ENCODE measurements at regions not wholly inside any gene's neighbourhood (a gene's known extent, or its start where the extent isn't known, plus 50 kb on each side); places are given as distances from the start of the nearest gene placed in this dataset.

- TF ChIP-seq REST (IDR thresholded peaks at IDR 0.05; ENCODE audit: low read depth, low read length): no peak
- TF ChIP-seq GATA2 (CRISPR knock-in tag; IDR thresholded peaks at IDR 0.05): no peak
- TF ChIP-seq ELF1 (IDR thresholded peaks at IDR 0.05): no peak
- TF ChIP-seq EP300 (IDR thresholded peaks at IDR 0.05; ENCODE audit: borderline replicate concordance in 1 of 2, low read depth in 1 of 2, low read length in 1 of 2): no peak
- TF ChIP-seq FOXJ3 (CRISPR knock-in tag; IDR thresholded peaks at IDR 0.05): no peak
- no peak for TF ChIP-seq FOXM1 (IDR thresholded peaks at IDR 0.05; ENCODE audit: low read depth)
- TF ChIP-seq YY1 (IDR thresholded peaks at IDR 0.05; ENCODE audit: low read depth): no peak
- no peak for TF ChIP-seq TAF1 (IDR thresholded peaks at IDR 0.05; ENCODE audit: borderline replicate concordance, low read depth, low read length)
- no peak for TF ChIP-seq RAD21 (IDR thresholded peaks at IDR 0.05; ENCODE audit: low read length)
- TF ChIP-seq, protein P1, sequence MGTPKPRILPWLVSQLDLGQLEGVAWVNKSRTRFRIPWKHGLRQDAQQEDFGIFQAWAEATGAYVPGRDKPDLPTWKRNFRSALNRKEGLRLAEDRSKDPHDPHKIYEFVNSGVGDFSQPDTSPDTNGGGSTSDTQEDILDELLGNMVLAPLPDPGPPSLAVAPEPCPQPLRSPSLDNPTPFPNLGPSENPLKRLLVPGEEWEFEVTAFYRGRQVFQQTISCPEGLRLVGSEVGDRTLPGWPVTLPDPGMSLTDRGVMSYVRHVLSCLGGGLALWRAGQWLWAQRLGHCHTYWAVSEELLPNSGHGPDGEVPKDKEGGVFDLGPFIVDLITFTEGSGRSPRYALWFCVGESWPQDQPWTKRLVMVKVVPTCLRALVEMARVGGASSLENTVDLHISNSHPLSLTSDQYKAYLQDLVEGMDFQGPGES (IDR thresholded peaks at IDR 0.05; ENCODE audit: low read depth, low read length): no peak
These were observed 195.0 kb downstream of the MYCN start (continued) for GRCh38 chr2:16135196-16135912.

DNA sequence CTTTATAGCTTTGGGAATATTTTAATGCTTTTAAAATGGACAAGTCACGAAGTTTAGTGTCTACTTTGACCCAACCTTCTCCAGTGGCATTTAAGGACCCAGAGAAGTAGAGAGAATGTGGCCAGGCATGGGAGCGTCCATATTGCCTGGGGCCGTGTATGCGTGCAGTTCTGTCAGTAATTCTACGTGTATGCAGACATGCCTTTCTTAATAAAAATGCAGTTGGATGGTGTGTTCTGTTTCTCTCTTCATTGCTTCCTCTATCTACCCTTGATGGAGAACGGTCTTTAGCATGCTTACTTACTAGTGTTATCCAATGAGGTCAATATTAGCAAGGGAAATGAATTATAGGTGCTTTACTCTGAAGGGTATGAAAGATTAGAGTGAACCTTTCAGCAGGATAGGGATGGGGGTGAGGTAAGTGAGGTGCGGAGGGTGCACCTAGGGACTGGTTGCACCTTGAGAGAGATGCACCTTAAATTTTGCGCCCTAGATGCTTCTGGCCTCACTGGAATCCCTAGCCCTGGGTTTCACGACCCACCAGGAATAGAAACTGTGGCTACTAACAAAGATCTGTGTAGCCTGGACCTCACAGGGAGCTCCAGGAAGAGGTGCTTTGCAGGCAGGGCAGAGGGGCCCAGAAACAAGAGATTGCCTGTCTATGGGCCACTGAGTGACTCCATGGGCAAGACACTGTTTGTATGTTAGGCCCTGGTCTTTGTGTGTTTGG is 194.3 kb downstream of the MYCN start:
- Histone ChIP-seq H3K4me3 (ENCODE audit: low read depth in 2 of 2, low read length in 1 of 2) (no peak overlapping the region), H3K36me3 (replicated peaks in 1 of 2; ENCODE audit: control insufficient read depth in 1 of 2, insufficient read depth in 2 of 2, low read length in 1 of 2) (no peaks in the 10 kb centered on the region), H3K79me2 (ENCODE audit: insufficient read depth) (no peaks in the 10 kb centered on the region), H2AFZ (ENCODE audit: low read depth) (no peak overlapping the region), H3K27ac (ENCODE audit: low read depth in 2 of 2, low read length in 1 of 2) (no peak overlapping the region), H3K4me1 (ENCODE audit: control insufficient read depth in 1 of 2, insufficient read depth in 2 of 2, low read depth in 1 of 2, low read length in 1 of 2) (no peaks in the 10 kb centered on the region), H3K9ac (no peak overlapping the region), H3K27me3 (ENCODE audit: insufficient read depth) (no peaks in the 10 kb centered on the region), H3K9me2 (no peaks in the 10 kb centered on the region), H3K9me3 (no peaks in the 10 kb centered on the region), H4K20me1 (ENCODE audit: insufficient read depth) (no peaks in the 10 kb centered on the region), H3K4me2 (no peak overlapping the region), H3F3A (replicated peaks; ENCODE audit: insufficient read depth) (no peaks in the 10 kb centered on the region)
- no peak for DNase-seq
- POLR2A ChIA-PET: no interaction called here
- CTCF ChIA-PET: no interaction called here
- 57% methylated on average over 5 of the region's 9 CpGs for WGBS (ENCODE audit: low lambda C conversion rate)
- no peak for TF ChIP-seq RFX5 (IDR thresholded peaks at IDR 0.05; ENCODE audit: low read length)
- TF ChIP-seq USF2 (IDR thresholded peaks at IDR 0.05; ENCODE audit: borderline replicate concordance, low read depth, low read length): no peak
- no peak for TF ChIP-seq RCOR1 (IDR thresholded peaks at IDR 0.05; ENCODE audit: low read length)
- TF ChIP-seq EZH2phosphoT487 (IDR thresholded peaks at IDR 0.05; ENCODE audit: borderline replicate concordance, low read depth): no peak
- TF ChIP-seq USF1 (IDR thresholded peaks at IDR 0.05; ENCODE audit: borderline replicate concordance, low read depth): no peak
- TF ChIP-seq RXRA (IDR thresholded peaks at IDR 0.05; ENCODE audit: borderline replicate concordance, low read depth): no peak
- no peak for TF ChIP-seq SIN3A (IDR thresholded peaks at IDR 0.05; ENCODE audit: borderline replicate concordance, low read depth, low read length)
- TF ChIP-seq JUND (IDR thresholded peaks at IDR 0.05): no peak
- no peak for TF ChIP-seq GABPA (IDR thresholded peaks at IDR 0.05; ENCODE audit: low read depth)
- TF ChIP-seq ELF1 (IDR thresholded peaks at IDR 0.05): no peak
- TF ChIP-seq EP300 (IDR thresholded peaks at IDR 0.05; ENCODE audit: borderline replicate concordance in 1 of 2, low read depth in 1 of 2, low read length in 1 of 2): no peak
- TF ChIP-seq SMC3 (IDR thresholded peaks at IDR 0.05; ENCODE audit: low read depth, low read length): no peak
- TF ChIP-seq, protein P2, sequence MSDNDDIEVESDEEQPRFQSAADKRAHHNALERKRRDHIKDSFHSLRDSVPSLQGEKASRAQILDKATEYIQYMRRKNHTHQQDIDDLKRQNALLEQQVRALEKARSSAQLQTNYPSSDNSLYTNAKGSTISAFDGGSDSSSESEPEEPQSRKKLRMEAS (IDR thresholded peaks at IDR 0.05; ENCODE audit: low read depth): no peak
- TF ChIP-seq TCF12 (IDR thresholded peaks at IDR 0.05): no peak
